GM18870 (cell line): ENCODE measurements at regions not wholly inside any gene's neighbourhood (a gene's known extent, or its start where the extent isn't known, plus 50 kb on each side); places are given as distances from the start of the nearest gene placed in this dataset.
"Not testable (repeated sequence)": the region's sequence is repeated elsewhere in the genome, so short reads cannot be mapped to it uniquely, and the experiment has no call there.

ENCODE experiments used
- ATAC-seq: cut with Tn5 transposase; IDR thresholded peaks from one replicate; pipeline ENCODE4 v1.9.1; 2021; ENCODE audit warnings: moderate library complexity; ENCODE audit not compliant: unreplicated experiment

DNA sequence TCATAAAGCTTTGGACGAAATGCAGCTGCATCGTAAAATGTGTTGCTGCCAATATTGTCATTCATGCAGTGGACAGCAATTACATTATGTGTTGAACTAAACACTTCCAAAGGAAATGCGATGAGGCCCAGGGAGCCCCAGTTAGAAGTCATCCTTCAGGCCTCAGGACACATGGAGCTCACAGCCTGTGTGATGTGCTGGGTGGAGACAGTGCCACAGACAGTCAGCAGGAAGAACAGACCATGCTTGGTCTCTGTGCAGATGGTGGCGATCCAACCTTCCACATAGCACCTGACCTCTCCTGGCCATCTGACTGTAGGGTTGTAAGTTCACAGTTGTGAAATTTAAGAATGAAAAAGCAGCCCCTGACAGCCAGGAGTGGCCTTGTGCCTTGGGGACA, 118.3 kb upstream of the ALKAL2 start:
- no peak for ATAC-seq

DNA sequence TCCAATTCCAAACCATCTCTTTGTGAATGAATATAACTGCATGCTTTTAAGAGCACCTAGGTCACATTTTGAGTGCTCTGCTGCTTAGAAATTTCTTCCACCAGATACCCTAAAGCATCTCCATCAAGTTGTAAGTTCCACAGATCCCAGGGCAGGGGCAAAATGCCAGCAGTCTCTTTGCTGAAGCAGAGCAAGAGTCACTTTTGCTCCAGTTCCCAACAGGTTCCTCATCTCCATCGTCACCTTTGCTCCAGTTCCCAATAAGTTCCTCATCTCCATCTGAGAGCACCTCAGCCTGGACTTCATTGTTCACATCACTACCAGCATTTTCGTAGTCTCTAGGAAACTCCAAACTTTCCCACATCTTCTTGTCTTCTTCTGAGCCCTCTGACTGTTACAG, 116.7 kb upstream of the ALKAL2 start:
- ATAC-seq, result no peak

DNA sequence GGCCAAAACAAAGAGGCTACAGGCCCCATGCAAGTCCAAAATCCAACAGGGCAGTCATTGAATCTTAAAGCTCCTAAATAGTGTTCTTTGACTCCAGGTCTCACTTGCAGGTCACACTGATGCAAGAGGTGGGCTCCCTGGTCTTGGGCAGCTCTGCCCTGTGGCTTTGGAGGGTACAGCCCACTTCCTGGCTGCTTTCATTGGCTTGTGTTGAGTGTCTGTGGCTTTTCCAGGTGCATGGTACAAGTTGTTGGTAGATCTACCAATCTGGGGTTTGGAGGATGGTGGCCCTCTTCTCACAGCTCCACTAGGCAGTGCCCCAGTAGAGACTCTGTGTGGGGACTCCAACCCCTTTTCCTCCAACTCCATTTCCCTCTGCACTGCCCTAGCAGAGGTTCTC, 115.8 kb upstream of the ALKAL2 start:
- no peak for ATAC-seq

DNA sequence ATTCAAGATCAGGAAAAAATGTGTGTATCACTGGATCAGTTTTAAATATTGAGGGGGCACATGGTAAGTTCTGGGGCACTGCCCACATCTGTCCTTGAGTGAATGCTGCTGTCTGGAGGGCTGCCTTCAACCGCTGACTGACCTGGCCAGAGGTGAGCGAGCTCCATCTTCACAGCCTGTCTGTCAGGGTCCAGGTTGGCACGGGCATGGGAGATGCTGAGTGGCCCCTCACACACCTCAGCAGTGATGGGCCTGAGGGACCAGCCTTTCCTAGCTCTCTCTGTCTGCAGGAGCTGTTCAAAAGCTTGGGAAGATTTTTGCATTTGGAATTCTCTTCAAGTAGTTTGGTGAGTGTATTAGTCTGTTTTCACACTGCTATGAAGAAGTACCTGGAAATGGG, 114.8 kb upstream of the ALKAL2 start:
- no peak for ATAC-seq

DNA sequence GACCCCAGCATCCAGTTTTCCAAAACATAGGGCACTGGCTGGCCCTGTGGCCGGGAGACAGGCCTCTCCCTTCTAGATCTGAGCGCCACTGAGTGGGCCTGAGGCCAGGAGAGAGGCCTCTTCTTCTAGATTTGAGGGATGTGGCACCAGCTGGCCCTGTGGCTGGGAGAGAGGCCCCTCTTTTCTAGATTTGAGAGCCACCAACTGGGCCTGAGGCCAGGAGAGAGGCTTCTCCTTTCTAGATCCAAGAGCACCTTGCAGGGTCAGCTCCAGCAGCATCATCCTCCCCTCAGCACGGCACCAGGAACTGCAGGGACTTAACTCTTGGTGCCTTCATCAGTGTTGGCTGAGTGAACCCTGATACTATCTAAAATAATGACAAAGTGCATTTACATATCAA, 114.3 kb upstream of the ALKAL2 start:
- no peak for ATAC-seq

DNA sequence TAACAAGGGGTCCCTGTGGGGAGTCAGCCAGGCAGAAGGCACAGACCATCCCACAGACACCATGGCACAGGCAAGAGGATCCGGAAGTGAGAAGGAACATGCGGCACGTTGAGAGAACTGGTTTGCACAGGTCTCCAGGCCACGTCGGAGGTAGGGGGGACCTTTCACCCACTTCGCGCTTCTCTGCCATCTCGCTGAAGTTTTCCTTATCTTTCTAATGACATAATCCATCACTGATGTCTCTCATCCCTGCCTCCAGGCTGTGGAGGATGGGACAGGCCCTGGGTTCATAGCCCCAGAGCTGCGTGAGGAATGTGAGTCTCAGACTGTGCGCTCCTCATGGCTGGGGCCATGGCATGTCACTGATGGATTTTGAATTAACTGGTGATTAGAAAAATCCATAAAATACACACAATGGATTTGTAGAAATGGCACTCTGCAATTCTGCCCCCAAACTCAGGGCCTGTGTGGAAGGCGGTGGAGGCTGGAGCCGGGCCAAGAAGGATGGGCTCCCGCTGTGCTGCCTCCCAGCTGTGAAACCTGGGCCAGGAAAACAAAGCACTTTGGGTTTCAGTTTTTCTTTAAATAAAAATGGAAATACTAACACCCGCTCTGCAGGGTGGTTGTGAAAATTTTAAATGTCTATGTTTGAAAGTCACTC, 113.3 kb upstream of the ALKAL2 start:
- no peak for ATAC-seq

DNA sequence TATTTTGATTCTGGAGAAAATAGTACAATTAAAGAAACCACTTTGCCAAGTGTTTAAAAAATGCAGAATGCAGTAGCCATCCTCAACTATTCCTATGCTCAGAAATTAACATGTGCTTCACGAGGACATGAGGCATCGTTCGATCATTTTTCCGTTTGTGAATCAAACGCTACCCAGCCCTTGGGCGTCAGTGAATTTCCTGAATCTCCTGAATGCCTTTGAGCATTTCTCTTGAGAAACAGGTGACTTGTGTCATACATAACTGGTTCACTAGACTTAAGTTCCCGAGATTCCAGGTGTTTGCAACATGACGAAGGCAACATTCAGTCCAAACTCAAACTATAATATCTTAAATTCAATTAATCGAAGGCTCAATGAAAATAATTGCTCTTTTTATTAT, 110.0 kb upstream of the ALKAL2 start:
- no peak for ATAC-seq

DNA sequence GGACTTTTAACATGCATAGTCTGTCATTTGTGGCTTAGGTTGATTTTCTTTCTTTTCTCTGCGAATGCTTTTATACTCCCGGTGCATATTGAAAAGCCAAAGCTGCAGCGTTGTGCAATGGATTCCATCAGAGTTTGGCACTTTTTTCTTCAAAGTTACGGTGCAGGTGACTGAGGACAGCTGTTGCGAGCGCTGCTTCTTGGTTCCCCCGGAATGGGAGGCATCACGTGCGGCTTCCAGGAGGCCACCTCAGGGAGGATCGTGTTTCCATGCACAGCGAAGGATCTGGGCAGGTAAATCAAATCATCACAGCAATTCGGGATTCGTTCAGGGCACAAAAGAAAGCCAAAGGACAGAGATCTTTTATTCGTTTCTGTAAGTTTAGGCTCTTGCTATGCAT, 109.6 kb upstream of the ALKAL2 start:
- ATAC-seq, result no peak

DNA sequence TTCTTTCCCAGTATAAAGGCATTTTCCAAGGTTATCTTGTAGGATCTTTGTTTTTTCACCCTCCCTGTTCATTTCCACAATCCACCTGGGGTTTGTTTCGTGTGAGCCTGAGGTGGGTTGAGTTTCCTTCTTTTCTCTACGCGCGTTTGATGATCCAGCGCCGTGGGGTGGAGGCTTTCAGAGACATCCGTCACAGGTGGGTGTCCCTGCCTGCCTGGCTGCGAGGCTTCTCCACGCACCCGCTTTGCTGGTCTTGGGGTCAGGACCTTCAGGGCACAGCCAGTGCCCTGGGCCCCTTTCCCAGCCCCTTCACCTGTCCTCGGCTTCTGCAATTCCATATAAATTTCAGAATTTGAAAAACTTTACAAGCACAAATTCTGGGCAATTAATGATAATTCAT, 109.0 kb upstream of the ALKAL2 start:
- no peak for ATAC-seq

DNA sequence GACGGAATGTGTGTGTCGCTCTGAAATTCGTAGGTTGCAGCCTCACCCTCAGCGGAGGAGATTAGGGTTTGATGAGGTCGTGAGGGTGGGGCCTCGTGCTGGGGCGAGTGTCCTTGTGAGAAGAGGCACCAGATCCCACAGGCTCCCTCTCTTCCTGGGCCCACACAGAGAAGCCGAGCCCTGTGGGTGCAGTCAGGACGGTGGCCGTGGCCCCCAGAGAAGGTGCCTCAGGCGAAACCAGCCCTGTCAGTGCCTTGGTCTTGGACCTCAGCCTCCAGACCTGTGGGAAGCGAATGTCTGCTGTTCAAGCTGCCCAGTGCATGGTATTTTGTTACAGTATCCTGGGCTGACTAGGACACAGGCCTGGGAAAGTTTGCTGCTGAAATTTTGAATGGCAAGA, 108.0 kb upstream of the ALKAL2 start:
- no peak for ATAC-seq

DNA sequence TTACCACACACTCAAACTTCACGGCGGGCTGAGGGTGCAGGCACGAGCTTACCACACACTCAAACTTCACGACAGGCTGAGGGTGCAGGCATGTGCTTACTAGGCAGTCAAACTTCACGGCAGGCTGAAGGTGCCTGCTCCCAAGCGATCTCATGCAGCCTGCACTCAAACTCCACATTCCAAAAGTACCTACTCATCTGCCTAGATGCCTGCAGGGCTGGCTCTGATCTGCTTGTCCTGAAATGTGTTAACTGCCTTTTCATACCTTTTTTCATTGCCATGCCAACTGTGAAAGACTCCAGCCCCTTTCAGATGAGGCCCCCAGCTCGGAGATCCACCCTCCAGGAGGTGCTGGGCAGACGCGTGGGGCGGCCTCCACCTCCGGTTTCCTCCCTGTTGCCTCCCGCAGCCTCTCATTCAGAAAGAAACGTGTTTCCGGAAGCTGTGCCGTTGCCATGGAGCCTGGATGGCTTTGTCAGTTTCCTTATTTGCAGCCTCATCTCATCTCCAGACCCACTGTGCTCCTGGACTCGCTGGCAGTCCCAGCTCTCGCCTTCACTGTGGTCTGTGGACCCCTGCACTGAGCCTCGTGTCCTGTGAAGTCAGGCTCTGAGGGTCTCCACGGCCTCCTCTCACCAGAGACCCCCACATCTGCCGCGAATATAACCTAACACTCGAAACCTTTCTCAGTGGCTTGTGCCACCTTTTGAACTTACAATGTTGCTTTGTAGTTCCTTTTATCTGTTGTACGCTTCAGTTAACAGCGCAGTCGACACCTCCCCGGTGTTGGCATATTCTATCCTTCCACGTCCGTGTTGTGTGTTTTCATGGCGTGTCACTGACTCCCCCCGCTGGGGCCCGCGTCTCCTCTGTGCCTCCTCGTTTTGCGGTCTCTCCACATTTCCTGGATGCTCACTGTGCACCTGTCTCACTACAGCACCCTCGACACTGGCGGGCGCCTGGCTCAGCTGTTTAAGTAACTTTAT, 106.1 kb upstream of the ALKAL2 start:
- no peak for ATAC-seq

DNA sequence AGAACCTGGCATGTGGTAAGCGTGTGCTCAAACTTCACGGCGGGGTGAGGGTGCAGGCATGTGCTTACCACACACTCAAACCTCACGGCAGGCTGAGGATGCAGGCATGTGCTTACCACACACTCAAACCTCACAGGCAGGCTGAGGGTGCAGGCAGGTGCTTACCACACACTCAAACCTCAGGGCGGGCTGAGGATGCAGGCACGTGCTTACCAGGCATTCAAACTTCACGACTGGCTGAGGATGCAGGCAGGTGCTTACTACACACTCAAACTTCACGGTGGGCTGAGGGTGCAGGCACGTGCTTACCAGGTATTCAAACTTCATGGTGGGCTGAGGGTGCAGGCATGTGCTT, 105.0 kb upstream of the ALKAL2 start:
- ATAC-seq, result no peak

DNA sequence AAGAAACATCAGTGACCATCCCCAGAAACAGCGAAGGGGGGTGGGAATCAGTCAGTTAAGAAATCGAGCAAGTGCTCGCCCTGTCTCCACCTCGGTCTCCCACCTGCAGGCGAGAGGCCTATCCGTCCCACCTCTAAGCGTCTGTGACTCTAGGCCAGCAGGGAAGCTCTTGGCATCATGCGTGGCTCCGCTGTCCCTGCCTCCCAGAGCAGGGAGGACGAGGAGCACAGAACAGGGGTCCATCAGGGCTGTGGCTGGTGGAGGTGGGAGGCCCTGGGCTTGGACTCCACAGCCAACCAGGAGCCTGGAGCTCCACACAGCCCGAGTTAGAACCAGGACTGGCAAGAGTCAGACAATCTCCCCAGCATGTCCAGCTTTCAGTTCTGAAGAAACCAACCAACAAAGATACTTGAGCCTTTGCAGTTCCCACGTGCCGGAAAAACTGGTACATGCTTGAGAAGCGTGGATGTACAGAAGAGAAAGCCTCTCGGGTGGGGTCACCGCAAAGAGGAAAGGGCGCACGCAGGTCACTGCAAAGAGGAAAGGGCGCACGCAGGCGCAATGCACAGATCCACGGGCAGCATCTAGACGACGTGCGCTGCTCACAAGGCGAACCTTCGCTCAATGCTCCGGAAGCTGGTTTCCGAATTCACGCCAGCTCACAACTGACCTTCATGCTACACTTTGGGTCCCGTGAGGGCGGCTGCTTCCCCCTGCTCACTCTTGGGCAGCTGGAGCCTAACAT, 104.5 kb upstream of the ALKAL2 start:
- no peak for ATAC-seq

DNA sequence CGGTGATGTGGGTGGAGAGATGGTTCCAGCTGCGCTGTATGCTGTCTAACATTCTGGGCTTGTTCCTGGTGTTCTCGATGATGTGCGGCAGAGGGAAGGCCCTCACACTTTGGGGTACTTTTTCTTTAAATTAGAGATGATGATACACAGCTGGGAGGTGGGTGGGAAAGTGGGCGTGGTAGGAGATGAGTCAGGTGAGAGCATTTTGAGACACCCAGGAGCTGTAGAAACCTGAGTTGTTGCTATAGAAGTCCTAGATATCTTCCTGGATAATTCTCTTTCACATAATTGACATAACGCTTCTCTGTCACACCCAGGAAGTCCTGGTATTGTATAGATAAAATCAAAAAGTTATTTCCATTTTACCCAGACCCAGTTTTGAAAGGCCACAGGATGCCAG, 103.8 kb upstream of the ALKAL2 start:
- ATAC-seq, result no peak

DNA sequence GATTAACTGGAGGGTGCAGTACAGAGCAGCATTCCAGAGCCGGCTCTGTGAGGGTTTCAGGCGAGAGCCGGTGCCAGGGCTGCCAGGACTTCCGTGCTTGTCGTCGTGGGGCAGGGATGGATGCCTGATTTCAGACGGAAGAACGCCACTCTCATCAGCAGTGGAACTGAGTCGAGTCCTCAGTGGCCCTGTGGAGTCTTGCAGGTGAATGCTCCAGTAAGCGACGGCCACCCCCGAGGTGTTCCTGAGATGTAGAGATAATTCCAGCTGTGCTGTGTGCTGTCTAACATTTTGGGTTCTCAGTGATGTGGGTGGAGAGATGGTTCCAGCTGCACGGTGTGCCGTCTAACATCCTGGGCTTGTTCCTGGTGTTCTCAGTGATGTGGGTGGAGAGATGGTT, 103.1 kb upstream of the ALKAL2 start:
- no peak for ATAC-seq

DNA sequence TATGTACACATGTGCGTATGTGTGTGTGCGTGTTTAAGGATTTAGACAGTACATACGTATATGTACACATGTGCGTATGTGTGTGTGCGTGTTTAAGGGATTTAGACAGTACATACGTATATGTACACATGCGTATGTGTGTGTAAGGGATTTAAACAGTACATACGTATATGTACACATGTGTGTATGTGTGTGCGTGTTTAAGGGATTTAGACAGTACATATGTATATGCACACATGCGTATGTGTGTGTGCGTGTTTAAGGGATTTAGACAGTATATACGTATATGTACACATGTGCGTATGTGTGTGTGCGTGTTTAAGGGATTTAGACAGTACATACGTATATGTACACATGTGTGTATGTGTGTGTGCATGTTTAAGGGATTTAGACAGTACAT, 102.1 kb upstream of the ALKAL2 start:
- not testable (repeated sequence) for ATAC-seq

DNA sequence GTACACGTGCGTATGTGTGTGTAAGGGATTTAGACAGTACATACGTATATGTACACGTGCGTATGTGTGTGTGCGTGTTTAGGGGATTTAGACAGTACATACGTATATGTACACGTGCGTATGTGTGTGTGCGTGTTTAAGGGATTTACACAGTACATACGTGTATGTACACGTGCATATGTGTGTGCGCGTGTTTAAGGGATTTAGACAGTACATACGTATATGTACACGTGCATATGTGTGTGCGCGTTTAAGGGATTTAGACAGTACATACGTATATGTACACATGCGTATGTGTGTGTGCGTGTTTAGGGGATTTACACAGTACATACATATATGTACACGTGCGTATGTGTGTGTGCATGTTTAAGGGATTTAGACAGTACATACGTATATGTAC, 100.9 kb upstream of the ALKAL2 start:
- ATAC-seq, result not testable (repeated sequence)

DNA sequence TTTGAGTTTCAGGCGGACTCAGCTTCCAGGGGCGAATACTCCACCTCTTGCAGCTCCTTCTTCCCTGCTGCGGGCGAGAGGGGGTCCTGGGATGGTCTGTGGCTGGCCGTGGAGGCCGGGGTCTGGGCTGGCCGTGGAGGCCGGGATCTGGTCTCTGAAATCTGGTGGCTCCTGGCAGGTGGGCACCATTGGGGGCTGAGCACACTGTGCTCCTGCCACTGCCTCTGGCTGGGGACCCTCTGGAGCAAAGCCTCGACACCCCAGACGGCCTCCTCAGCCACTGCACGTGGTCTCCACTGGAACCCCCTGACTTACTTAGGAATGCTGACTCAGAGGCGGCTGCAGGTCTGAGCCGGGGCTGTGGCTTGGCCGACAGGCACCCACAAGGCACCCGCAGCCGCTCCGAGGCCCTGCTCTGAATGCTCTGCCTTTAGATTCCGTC, 100.1 kb upstream of the ALKAL2 start:
- no peak for ATAC-seq

DNA sequence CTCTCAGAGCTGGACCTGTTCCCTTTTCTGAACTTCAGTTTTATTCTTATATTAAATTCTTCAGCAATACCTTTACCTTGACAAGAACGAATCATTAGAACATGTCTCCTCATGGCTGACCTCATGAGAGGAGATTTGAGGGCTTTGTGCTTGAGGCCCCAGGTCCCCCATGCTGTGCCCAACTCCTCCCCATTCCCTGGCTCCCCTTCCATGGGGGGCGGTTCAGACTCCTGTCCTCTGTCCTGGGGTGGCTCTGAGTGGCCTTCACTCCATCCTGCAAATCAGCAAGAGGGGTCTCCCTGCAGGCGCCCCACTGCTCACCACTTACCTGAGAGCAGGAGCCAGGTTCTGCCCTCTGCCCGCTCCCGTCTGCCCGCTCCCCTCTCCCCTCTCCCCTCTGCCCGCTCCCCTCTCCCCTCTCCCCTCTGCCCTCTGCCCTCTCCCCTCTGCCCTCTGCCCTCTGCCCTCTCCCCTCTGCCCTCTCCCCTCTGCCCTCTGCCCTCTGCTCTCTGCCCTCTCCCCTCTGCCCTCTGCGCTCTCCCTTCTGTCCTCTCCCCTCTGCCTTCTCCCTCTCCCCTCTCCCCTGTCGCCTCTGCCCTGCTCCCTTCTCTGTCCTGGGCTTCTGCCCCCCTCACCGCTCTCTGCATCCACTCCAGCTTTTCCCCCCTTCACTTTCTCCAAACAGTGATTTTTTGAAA, 98.7 kb upstream of the ALKAL2 start:
- ATAC-seq, result no peak

DNA sequence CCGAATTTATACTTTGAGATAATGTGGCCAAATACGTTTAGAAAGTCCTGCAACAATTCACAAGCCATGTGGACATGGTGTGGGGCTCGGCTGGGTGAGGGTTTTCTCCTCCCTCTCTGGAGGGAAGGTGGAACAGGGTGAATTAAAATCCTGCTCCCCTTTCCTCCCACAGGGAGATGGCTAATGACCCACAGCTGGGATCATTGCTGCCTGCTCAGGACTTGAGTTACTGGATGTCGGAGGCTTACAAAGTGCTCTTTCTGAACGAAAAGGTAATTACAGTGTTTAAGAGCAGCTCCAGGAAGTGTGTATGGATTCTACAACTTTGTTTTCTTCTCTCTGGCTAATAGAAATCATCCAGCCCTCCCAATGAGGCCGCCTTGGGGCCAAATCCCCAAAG, 97.9 kb upstream of the ALKAL2 start:
- no peak for ATAC-seq

DNA sequence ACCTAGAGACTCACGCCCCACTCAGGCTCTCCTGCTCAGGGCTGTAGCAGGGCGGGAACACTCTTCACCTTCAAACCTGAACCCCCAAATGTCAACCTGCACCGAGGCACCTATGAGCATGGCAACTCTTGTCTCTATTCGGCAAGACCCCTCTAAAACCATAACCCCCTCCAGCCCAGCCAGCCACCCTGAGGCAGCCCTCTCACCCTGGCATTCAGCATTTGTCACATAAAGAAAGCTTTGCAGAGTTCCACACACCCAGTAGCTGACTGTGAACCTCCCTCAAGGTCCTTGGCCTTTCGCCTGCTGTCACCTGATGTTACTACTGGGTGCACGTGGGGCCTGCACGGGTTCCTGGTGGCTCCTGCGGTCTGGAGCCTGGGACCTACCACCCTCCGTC, 97.2 kb upstream of the ALKAL2 start:
- no peak for ATAC-seq
